ENCODE measurements at regions not wholly inside any gene's neighbourhood (a gene's known extent, or its start where the extent isn't known, plus 50 kb on each side); places are given as distances from the start of the nearest gene placed in this dataset.
A peak's percentile ranks its signal among the peaks of the same experiment; 100 is the strongest.
"Not testable (repeated sequence)": the region's sequence is repeated elsewhere in the genome, so short reads cannot be mapped to it uniquely, and the experiment has no call there.

- in situ Hi-C loops (cut with MboI): no loop called here
- no peaks in the 10 kb centered on the region for H4K20me1 ChIP-seq (replicated peaks; ENCODE audit: control insufficient read depth, insufficient read depth, low read length)
- CTCF ChIA-PET (ENCODE audit: low intra/inter-chr PET ratio): no interaction called here
- no peaks in the 10 kb centered on the region for H3K79me2 ChIP-seq (ENCODE audit: control insufficient read depth, insufficient read depth, low read length)
- WGBS (ENCODE audit: insufficient coverage, low coverage, missing lambda C conversion rate): 0% methylated on average over 2 of the region's 2 CpGs
- FAIRE-seq (no peak), ATAC-seq (no peak), DNase-seq (ENCODE audit: extremely low read depth in 1 of 4, low spot score in 3 of 4) (no peak)
- TF ChIP-seq HNRNPUL1 (IDR thresholded peaks at IDR 0.05; ENCODE audit: low read length): no peak
- TF ChIP-seq SIX5 (IDR thresholded peaks at IDR 0.05; ENCODE audit: borderline replicate concordance in 1 of 2, insufficient read depth in 1 of 2, low read depth in 1 of 2, low read length in 2 of 2): no peak
- no peak for TF ChIP-seq ZNF23 (CRISPR knock-in tag; IDR thresholded peaks at IDR 0.05)
- peak; percentile 90 for TF ChIP-seq ZBTB40 (IDR thresholded peaks at IDR 0.05)
- peak; percentile 59; the same call in 1 of the 2 replicates for TF ChIP-seq ZBTB40 (CRISPR knock-in tag; IDR thresholded peaks at IDR 0.05)
- H3K9me3 ChIP-seq (replicated peaks; ENCODE audit: control insufficient read depth, insufficient read depth, low read depth, low read length): no peaks in the 10 kb centered on the region
- intact Hi-C loops (cut with micrococcal nuclease): no loop called here
- no peaks in the 10 kb centered on the region for H3K36me3 ChIP-seq (ENCODE audit: control insufficient read depth, insufficient read depth, low read length)
- H3K4me2 ChIP-seq (ENCODE audit: insufficient read depth, low read length): no peak overlapping the region
- no peak overlapping the region for H3K27ac ChIP-seq (ENCODE audit: extremely low read depth, low read depth, low read length)
- H3K9me1 ChIP-seq (ENCODE audit: control insufficient read depth, insufficient read depth, low read length): no peaks in the 10 kb centered on the region
- H3K27me3 ChIP-seq (ENCODE audit: control insufficient read depth in 2 of 2, insufficient read depth in 2 of 2, low read length in 2 of 2): peaks cover 4 to 6% of the 10 kb centered on the region in 2 experiments; a peak in 3 of 5 replicates
- BruUV-seq (replicated peaks): no TSS peak
- no peak overlapping the region for H3K4me3 ChIP-seq
- no peak overlapping the region for H3K9ac ChIP-seq (ENCODE audit: insufficient read depth in 1 of 2, low read depth in 2 of 2, low read length in 2 of 2)
- POLR2A ChIA-PET: no interaction called here
- no peak overlapping the region for H2AFZ ChIP-seq (ENCODE audit: low read depth, low read length)
- H3K4me1 ChIP-seq (replicated peaks in 1 of 2; ENCODE audit: control insufficient read depth in 2 of 2, insufficient read depth in 2 of 2, low read length in 2 of 2): no peaks in the 10 kb centered on the region
These were observed 98.5 kb upstream of the CDK13 start for GRCh38 chr7:39851466-39852045.

- H3K9me3 ChIP-seq (replicated peaks; ENCODE audit: control insufficient read depth, insufficient read depth, low read depth, low read length); H3K27me3 ChIP-seq (ENCODE audit: control insufficient read depth in 2 of 2, insufficient read depth in 2 of 2, low read length in 2 of 2); DNase-seq (ENCODE audit: extremely low read depth in 1 of 4, low spot score in 3 of 4); CTCF ChIA-PET (ENCODE audit: low intra/inter-chr PET ratio); H3K27ac ChIP-seq (ENCODE audit: extremely low read depth, low read depth, low read length); POLR2A ChIA-PET; in situ Hi-C loops (cut with MboI); H4K20me1 ChIP-seq (replicated peaks; ENCODE audit: control insufficient read depth, insufficient read depth, low read length); BruUV-seq (replicated peaks); intact Hi-C loops (cut with micrococcal nuclease); H3K79me2 ChIP-seq (ENCODE audit: control insufficient read depth, insufficient read depth, low read length); H3K4me2 ChIP-seq (ENCODE audit: insufficient read depth, low read length); H2AFZ ChIP-seq (ENCODE audit: low read depth, low read length); H3K4me3 ChIP-seq; H3K9ac ChIP-seq (ENCODE audit: insufficient read depth in 1 of 2, low read depth in 2 of 2, low read length in 2 of 2); H3K9me1 ChIP-seq (ENCODE audit: control insufficient read depth, insufficient read depth, low read length); H3K4me1 ChIP-seq (replicated peaks in 1 of 2; ENCODE audit: control insufficient read depth in 2 of 2, insufficient read depth in 2 of 2, low read length in 2 of 2); H3K36me3 ChIP-seq (ENCODE audit: control insufficient read depth, insufficient read depth, low read length); FAIRE-seq: not testable (repeated sequence)
- 33% methylated on average over 14 of the region's 36 CpGs for WGBS (ENCODE audit: insufficient coverage, low coverage, missing lambda C conversion rate)
- peak; percentile 77 for ATAC-seq
These were observed 95.3 kb upstream of the CDK13 start for GRCh38 chr7:39854616-39855324.

All from K562 (cell line).